Astrocyte (in vitro differentiated cells and primary cell): ENCODE measurements at regions not wholly inside any gene's neighbourhood (a gene's known extent, or its start where the extent isn't known, plus 50 kb on each side); places are given as distances from the start of the nearest gene placed in this dataset.

ENCODE experiments used
- DNase-seq: peaks from one replicate; pipeline ENCODE4 v3.0.0-alpha.2; 2010; ENCODE audit warnings: low read depth
- FAIRE-seq: peaks from 2 replicates; lab custom pipeline; 2011; peaks lifted over from hg19 to GRCh38; lab: Jason Lieb, UNC
- H2AFZ ChIP-seq: 2 replicates; pipeline ENCODE4 v1.6.0; 2012; ENCODE audit warnings: low read depth, low read length, inconsistent platforms
- H3K27ac ChIP-seq: 2 replicates; pipeline ENCODE4 v1.5.1; 2011; ENCODE audit warnings: low read depth, low read length, inconsistent platforms
- H3K27me3 ChIP-seq: 2 replicates; pipeline ENCODE4 v1.6.0; 2011; ENCODE audit warnings: low read length, inconsistent platforms; ENCODE audit not compliant: insufficient read depth
- H3K36me3 ChIP-seq: 2 replicates; pipeline ENCODE4 v1.5.1; 2011; ENCODE audit warnings: low read length, inconsistent platforms; ENCODE audit not compliant: insufficient read depth
- H3K4me1 ChIP-seq: 2 replicates; pipeline ENCODE4 v1.5.1; 2011; ENCODE audit warnings: low read length, inconsistent platforms; ENCODE audit not compliant: insufficient read depth
- H3K4me2 ChIP-seq: 2 replicates; pipeline ENCODE4 v1.6.0; 2012; ENCODE audit warnings: low read length, inconsistent platforms
- H3K4me3 ChIP-seq: 2 replicates; pipeline ENCODE4 v1.5.1; 2011; ENCODE audit warnings: low read depth, mild to moderate bottlenecking, low read length, inconsistent platforms; ENCODE audit not compliant: insufficient read depth
- H3K79me2 ChIP-seq: 2 replicates; pipeline ENCODE4 v1.6.0; 2012; ENCODE audit warnings: mild to moderate bottlenecking, low read length, inconsistent platforms; ENCODE audit not compliant: insufficient read depth
- H3K9ac ChIP-seq: 2 replicates; pipeline ENCODE4 v1.6.0; 2012; ENCODE audit warnings: mild to moderate bottlenecking, low read length, inconsistent platforms
- H3K9me3 ChIP-seq: 2 replicates; pipeline ENCODE4 v1.5.1; 2012; ENCODE audit warnings: low read depth, mild to moderate bottlenecking, low read length, inconsistent platforms; ENCODE audit not compliant: insufficient read depth
- H4K20me1 ChIP-seq: 2 replicates; pipeline ENCODE4 v1.6.0; 2012; ENCODE audit warnings: low read length, inconsistent platforms; ENCODE audit not compliant: insufficient read depth
- H3K27ac Mint-ChIP-seq: one replicate; pipeline ENCODE4 v1.8.0; 2021; ENCODE audit warnings: mild to moderate bottlenecking, mixed read lengths; ENCODE audit not compliant: unreplicated experiment
- H3K27me3 Mint-ChIP-seq: one replicate; pipeline ENCODE4 v1.8.0; 2021; ENCODE audit warnings: low read depth, mixed read lengths; ENCODE audit not compliant: unreplicated experiment
- H3K36me3 Mint-ChIP-seq: one replicate; pipeline ENCODE4 v1.8.0; 2021; ENCODE audit warnings: low read depth, mixed read lengths; ENCODE audit not compliant: unreplicated experiment
- H3K4me1 Mint-ChIP-seq: one replicate; pipeline ENCODE4 v1.8.0; 2021; ENCODE audit warnings: low read depth, mixed read lengths; ENCODE audit not compliant: unreplicated experiment
- H3K4me3 Mint-ChIP-seq: one replicate; pipeline ENCODE4 v1.8.0; 2021; ENCODE audit warnings: mild to moderate bottlenecking, moderate library complexity, mixed read lengths; ENCODE audit not compliant: unreplicated experiment
- H3K9me3 Mint-ChIP-seq: one replicate; pipeline ENCODE4 v1.8.0; 2021; ENCODE audit warnings: mild to moderate bottlenecking, mixed read lengths; ENCODE audit not compliant: unreplicated experiment
- EZH2 ChIP-seq: IDR thresholded peaks from 2 replicates; pipeline ENCODE4 v1.6.1; 2012; ENCODE audit warnings: mild to moderate bottlenecking, low read length, inconsistent platforms; ENCODE audit not compliant: insufficient read depth
- TF ChIP-seq, protein P1 (sequence below): IDR thresholded peaks from 2 replicates; pipeline ENCODE4 v1.5.1; 2011; ENCODE audit warnings: low read depth, mild to moderate bottlenecking, inconsistent platforms, low read length, moderate library complexity; ENCODE audit not compliant: insufficient read depth

DNA sequence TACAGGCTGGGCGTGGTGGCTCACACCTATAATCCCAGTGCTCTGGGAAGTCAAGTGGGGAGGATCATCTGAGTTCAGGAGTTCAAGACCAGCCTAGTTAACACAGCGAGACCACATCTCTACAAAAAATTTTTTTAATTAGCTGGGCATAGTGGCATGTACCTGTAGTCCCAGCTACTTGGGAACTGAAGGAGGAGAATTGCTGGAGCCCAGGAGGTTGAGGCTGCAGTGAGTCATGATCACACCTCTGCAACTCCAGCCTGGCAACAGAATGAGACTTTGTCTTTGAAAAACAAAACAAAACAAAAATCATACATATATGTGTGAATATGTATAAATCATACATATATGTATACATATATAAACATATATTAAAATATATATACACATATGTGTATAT lies 54.1 kb upstream of the MARCHF10 start:
- H3K27ac Mint-ChIP-seq = no peak overlapping the region
- peaks cover 4% of the 10 kb centered on the region for H3K27me3 Mint-ChIP-seq
- Histone ChIP-seq H3K79me2 (no peaks in the 10 kb centered on the region), H3K36me3 (no peaks in the 10 kb centered on the region), H4K20me1 (no peaks in the 10 kb centered on the region), H3K27ac (no peak overlapping the region), H3K27me3 (no peaks in the 10 kb centered on the region), H3K4me1 (no peaks in the 10 kb centered on the region), H3K9ac (no peak overlapping the region), H3K9me3 (peaks cover 2% of the 10 kb centered on the region), H3K4me2 (no peak overlapping the region), H3K4me3 (no peak overlapping the region), H2AFZ (no peak overlapping the region)
- TF ChIP-seq, protein P1, sequence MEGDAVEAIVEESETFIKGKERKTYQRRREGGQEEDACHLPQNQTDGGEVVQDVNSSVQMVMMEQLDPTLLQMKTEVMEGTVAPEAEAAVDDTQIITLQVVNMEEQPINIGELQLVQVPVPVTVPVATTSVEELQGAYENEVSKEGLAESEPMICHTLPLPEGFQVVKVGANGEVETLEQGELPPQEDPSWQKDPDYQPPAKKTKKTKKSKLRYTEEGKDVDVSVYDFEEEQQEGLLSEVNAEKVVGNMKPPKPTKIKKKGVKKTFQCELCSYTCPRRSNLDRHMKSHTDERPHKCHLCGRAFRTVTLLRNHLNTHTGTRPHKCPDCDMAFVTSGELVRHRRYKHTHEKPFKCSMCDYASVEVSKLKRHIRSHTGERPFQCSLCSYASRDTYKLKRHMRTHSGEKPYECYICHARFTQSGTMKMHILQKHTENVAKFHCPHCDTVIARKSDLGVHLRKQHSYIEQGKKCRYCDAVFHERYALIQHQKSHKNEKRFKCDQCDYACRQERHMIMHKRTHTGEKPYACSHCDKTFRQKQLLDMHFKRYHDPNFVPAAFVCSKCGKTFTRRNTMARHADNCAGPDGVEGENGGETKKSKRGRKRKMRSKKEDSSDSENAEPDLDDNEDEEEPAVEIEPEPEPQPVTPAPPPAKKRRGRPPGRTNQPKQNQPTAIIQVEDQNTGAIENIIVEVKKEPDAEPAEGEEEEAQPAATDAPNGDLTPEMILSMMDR = no peak
- no peak for TF ChIP-seq EZH2
- no peak for DNase-seq
- H3K9me3 Mint-ChIP-seq = no peaks in the 10 kb centered on the region
- peaks cover 6% of the 10 kb centered on the region for H3K4me1 Mint-ChIP-seq
- H3K4me3 Mint-ChIP-seq = no peak overlapping the region
- no peaks in the 10 kb centered on the region for H3K36me3 Mint-ChIP-seq
- no peak for FAIRE-seq

DNA sequence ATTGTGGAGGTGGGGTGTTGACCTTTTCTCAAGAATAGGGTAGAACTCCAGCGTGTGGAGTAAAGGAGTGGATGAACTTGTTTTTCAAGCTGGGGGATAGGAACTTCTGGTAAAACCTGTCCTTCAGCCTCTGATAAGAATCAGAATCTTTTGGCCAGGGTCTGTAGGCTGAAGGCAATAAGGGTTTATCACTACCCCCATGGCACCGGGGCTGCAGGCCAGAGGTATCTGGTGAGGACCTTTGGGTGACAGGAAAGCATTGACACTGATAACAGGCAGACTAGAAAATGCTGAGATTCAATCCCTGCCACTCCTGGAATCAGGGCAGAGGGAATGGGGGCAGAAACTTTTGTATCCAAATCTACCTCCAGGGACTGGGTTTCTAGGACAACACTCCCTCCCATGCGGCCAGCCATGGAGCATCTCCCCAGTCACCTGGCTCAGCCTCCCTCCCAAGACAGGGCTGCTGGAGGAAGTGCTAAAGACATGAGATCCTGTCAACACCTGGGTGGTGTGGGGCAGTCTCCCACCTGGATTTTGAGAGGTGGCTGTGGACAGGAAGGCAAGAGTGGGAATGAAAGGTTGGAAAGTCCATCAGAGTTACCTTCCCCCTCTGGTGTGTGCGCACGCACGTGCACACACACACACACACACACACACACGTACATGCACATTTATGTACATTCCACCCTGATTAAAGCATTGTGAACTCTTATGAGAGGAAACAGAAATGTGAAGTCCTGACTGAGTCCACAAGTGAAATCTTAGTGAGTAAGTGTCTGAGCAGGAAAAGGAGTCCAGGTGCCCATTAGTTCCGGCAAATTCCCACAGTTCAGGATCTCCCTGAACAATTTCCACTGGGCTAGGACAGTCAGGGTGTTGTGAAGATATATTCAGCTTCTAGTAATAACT lies 53.1 kb upstream of the MARCHF10 start:
- Mint-ChIP-seq H3K27ac (peak overlapping the region; percentile 49), H3K4me3 (no peak overlapping the region), H3K27me3 (peaks cover 2% of the 10 kb centered on the region), H3K36me3 (no peaks in the 10 kb centered on the region), H3K4me1 (peaks cover 6% of the 10 kb centered on the region), H3K9me3 (no peaks in the 10 kb centered on the region)
- H3K4me2 ChIP-seq = no peak overlapping the region
- H3K27me3 ChIP-seq = no peaks in the 10 kb centered on the region
- H3K9me3 ChIP-seq = peaks cover 2% of the 10 kb centered on the region
- H3K27ac ChIP-seq = no peak overlapping the region
- DNase-seq (peak; percentile 56), FAIRE-seq (no peak)
- H3K4me1 ChIP-seq = no peaks in the 10 kb centered on the region
- no peaks in the 10 kb centered on the region for H3K36me3 ChIP-seq
- H3K79me2 ChIP-seq = no peaks in the 10 kb centered on the region
- H4K20me1 ChIP-seq = no peaks in the 10 kb centered on the region
- H2AFZ ChIP-seq = no peak overlapping the region
- no peak overlapping the region for H3K4me3 ChIP-seq
- no peak for TF ChIP-seq EZH2
- TF ChIP-seq, protein P1 = no peak
- H3K9ac ChIP-seq = no peak overlapping the region

- H3K36me3 Mint-ChIP-seq = no peaks in the 10 kb centered on the region
- no peak overlapping the region for H3K4me3 Mint-ChIP-seq
- H2AFZ ChIP-seq = no peak overlapping the region
- TF ChIP-seq, protein P1 = no peak
- no peak for TF ChIP-seq EZH2
- H3K9me3 Mint-ChIP-seq = no peaks in the 10 kb centered on the region
- H3K4me1 ChIP-seq = no peaks in the 10 kb centered on the region
- H3K4me2 ChIP-seq = no peak overlapping the region
- no peak overlapping the region for H3K9ac ChIP-seq
- no peaks in the 10 kb centered on the region for H3K27me3 ChIP-seq
- H3K79me2 ChIP-seq = no peaks in the 10 kb centered on the region
- no peaks in the 10 kb centered on the region for H4K20me1 ChIP-seq
- H3K27ac ChIP-seq = no peak overlapping the region
- DNase-seq = peak; percentile 25
- no peaks in the 10 kb centered on the region for H3K36me3 ChIP-seq
- H3K27me3 Mint-ChIP-seq = peaks cover 2% of the 10 kb centered on the region
- no peak for FAIRE-seq
- no peak overlapping the region for H3K27ac Mint-ChIP-seq
- no peaks in the 10 kb centered on the region for H3K9me3 ChIP-seq
- peaks cover 6% of the 10 kb centered on the region for H3K4me1 Mint-ChIP-seq
- no peak overlapping the region for H3K4me3 ChIP-seq
Measured at GRCh38 chr17:62859146-62859545, 51.0 kb upstream of the MARCHF10 start.
